ENCODE measurements at regions not wholly inside any gene's neighbourhood (a gene's known extent, or its start where the extent isn't known, plus 50 kb on each side); places are given as distances from the start of the nearest gene placed in this dataset.

- TF ChIP-seq, protein P1, sequence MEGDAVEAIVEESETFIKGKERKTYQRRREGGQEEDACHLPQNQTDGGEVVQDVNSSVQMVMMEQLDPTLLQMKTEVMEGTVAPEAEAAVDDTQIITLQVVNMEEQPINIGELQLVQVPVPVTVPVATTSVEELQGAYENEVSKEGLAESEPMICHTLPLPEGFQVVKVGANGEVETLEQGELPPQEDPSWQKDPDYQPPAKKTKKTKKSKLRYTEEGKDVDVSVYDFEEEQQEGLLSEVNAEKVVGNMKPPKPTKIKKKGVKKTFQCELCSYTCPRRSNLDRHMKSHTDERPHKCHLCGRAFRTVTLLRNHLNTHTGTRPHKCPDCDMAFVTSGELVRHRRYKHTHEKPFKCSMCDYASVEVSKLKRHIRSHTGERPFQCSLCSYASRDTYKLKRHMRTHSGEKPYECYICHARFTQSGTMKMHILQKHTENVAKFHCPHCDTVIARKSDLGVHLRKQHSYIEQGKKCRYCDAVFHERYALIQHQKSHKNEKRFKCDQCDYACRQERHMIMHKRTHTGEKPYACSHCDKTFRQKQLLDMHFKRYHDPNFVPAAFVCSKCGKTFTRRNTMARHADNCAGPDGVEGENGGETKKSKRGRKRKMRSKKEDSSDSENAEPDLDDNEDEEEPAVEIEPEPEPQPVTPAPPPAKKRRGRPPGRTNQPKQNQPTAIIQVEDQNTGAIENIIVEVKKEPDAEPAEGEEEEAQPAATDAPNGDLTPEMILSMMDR (conservative IDR thresholded peaks at IDR 0.05; ENCODE audit: low read length) = no peak
- no peak for TF ChIP-seq EZH2phosphoT487 (IDR thresholded peaks at IDR 0.05; ENCODE audit: borderline replicate concordance, low read depth, low read length)
Observed at GRCh38 chr2:41084321-41084720, 632.4 kb upstream of the SLC8A1 start.
